Ishikawa (cell line): ENCODE measurements at regions not wholly inside any gene's neighbourhood (a gene's known extent, or its start where the extent isn't known, plus 50 kb on each side); places are given as distances from the start of the nearest gene placed in this dataset.

Experiments
- CEBPB ChIP-seq: IDR thresholded peaks from 2 replicates; pipeline ENCODE4 v1.6.1; 2012
- CREB1 ChIP-seq: IDR thresholded peaks from 2 replicates; pipeline ENCODE4 v1.6.1; 2012; ENCODE audit warnings: low read depth
- EGR1 ChIP-seq: IDR thresholded peaks from 2 replicates; pipeline ENCODE4 v1.6.1; 2012
- EP300 ChIP-seq: IDR thresholded peaks from 2 replicates; pipeline ENCODE4 v1.6.1; 2012; ENCODE audit warnings: borderline replicate concordance
- FOXM1 ChIP-seq: IDR thresholded peaks from 2 replicates; pipeline ENCODE4 v1.6.1; 2012; ENCODE audit warnings: low read depth, borderline replicate concordance
- MAX ChIP-seq: IDR thresholded peaks from 2 replicates; pipeline ENCODE4 v1.6.1; 2012
- NFIC ChIP-seq: IDR thresholded peaks from 2 replicates; pipeline ENCODE4 v1.6.1; 2012
- RAD21 ChIP-seq: IDR thresholded peaks from 2 replicates; pipeline ENCODE4 v1.6.1; 2012; ENCODE audit warnings: low read depth
- TAF1 ChIP-seq: IDR thresholded peaks from 2 replicates; pipeline ENCODE4 v1.6.1; 2012; ENCODE audit warnings: low read depth, mild to moderate bottlenecking
- TCF12 ChIP-seq: IDR thresholded peaks from 2 replicates; pipeline ENCODE4 v1.6.1; 2012; ENCODE audit warnings: low read depth
- TEAD4 ChIP-seq: IDR thresholded peaks from 2 replicates; pipeline ENCODE4 v1.6.1; 2012
- USF1 ChIP-seq: IDR thresholded peaks from 2 replicates; pipeline ENCODE4 v1.6.1; 2012
- YY1 ChIP-seq: IDR thresholded peaks from 2 replicates; pipeline ENCODE4 v1.6.1; 2012; ENCODE audit warnings: low read depth
- ZBTB7A ChIP-seq: IDR thresholded peaks from 2 replicates; pipeline ENCODE4 v1.6.1; 2012; ENCODE audit warnings: low read depth
- TF ChIP-seq, protein P1 (sequence below): IDR thresholded peaks from 2 replicates; pipeline ENCODE4 v1.6.1; 2012; ENCODE audit warnings: low read depth, mild to moderate bottlenecking

GRCh38 chr18:41751161-41751560 lies 203.9 kb upstream of the PIK3C3 start:
- TF ChIP-seq EGR1: no peak
- TF ChIP-seq NFIC: no peak
- no peak for TF ChIP-seq TAF1
- TF ChIP-seq MAX: no peak
- no peak for TF ChIP-seq YY1
- no peak for TF ChIP-seq EP300
- no peak for TF ChIP-seq FOXM1
- no peak for TF ChIP-seq TCF12
- no peak for TF ChIP-seq RAD21
- TF ChIP-seq USF1: no peak
- no peak for TF ChIP-seq ZBTB7A
- no peak for TF ChIP-seq CEBPB
- TF ChIP-seq, protein P1, sequence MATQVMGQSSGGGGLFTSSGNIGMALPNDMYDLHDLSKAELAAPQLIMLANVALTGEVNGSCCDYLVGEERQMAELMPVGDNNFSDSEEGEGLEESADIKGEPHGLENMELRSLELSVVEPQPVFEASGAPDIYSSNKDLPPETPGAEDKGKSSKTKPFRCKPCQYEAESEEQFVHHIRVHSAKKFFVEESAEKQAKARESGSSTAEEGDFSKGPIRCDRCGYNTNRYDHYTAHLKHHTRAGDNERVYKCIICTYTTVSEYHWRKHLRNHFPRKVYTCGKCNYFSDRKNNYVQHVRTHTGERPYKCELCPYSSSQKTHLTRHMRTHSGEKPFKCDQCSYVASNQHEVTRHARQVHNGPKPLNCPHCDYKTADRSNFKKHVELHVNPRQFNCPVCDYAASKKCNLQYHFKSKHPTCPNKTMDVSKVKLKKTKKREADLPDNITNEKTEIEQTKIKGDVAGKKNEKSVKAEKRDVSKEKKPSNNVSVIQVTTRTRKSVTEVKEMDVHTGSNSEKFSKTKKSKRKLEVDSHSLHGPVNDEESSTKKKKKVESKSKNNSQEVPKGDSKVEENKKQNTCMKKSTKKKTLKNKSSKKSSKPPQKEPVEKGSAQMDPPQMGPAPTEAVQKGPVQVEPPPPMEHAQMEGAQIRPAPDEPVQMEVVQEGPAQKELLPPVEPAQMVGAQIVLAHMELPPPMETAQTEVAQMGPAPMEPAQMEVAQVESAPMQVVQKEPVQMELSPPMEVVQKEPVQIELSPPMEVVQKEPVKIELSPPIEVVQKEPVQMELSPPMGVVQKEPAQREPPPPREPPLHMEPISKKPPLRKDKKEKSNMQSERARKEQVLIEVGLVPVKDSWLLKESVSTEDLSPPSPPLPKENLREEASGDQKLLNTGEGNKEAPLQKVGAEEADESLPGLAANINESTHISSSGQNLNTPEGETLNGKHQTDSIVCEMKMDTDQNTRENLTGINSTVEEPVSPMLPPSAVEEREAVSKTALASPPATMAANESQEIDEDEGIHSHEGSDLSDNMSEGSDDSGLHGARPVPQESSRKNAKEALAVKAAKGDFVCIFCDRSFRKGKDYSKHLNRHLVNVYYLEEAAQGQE: no peak
- no peak for TF ChIP-seq TEAD4
- no peak for TF ChIP-seq CREB1

GRCh38 chr18:41747723-41748242 lies 207.3 kb upstream of the PIK3C3 start:
- TF ChIP-seq YY1 (no peak), TEAD4 (no peak), TCF12 (no peak), FOXM1 (no peak), USF1 (no peak), EGR1 (no peak), RAD21 (no peak), EP300 (no peak), CEBPB (no peak), NFIC (no peak), CREB1 (no peak), ZBTB7A (no peak), MAX (no peak), TAF1 (no peak)
- TF ChIP-seq, protein P1: no peak

DNA sequence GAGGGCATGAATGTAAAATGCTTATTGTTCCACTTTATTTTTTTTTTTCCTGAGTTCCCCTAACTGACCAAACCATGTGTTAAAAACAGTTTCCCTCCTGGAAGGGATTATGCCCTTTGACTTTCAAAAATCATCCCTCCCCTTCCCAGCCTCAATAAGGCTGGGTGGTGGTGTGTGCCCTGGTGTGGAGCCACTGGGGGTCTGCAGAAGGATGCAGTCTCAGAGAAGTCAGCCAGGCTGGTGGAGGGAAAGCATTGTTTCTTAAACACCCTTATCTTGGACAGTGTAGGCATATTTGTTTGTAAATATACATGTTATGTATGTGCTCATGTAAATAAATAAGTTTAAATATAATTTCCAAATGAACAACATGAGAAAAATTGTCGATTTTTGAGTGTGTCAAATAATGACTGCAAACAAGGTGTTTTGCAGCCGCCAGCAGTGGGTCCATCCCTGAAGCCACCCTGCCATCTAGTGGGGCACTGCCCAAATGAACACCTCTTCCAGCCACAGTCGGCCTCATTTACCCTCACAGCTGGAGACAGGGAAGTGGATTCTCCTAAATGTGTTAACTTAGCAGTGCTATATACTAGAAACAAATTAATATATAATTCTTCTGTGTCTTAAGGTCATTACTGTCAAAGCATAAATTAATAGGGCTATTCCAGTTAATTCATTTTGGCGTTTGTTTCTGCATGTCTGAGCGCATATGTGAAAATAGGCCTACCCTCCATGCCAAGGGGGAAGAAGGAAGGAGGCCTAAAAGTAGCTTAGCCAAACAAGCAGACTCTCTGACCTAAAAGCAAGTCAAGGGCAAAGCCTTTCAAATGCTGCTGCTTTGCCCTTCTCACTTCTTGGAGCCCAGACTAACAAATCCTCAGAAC lies 209.6 kb upstream of the PIK3C3 start:
- TF ChIP-seq, protein P1: no peak
- TF ChIP-seq RAD21: peak; percentile 75

- TF ChIP-seq CREB1 (no peak), EGR1 (no peak), YY1 (no peak), EP300 (no peak), USF1 (no peak), CEBPB (no peak), RAD21 (no peak), TEAD4 (no peak), ZBTB7A (no peak), TAF1 (no peak), MAX (no peak), TCF12 (no peak), NFIC (no peak), FOXM1 (no peak)
- TF ChIP-seq, protein P1: no peak
Measured at GRCh38 chr18:41744421-41745030, 210.5 kb upstream of the PIK3C3 start.
